Coronary artery (tissue), 2 donors: ENCODE measurements at regions not wholly inside any gene's neighbourhood (a gene's known extent, or its start where the extent isn't known, plus 50 kb on each side); places are given as distances from the start of the nearest gene placed in this dataset.

Experiments used
- DNase-seq: peaks from one replicate; pipeline ENCODE4 v3.0.0-alpha.2; 2017; ENCODE audit warnings: low spot score
- H3K27ac ChIP-seq, 2 donors: fragments of 200-600 bp; sonication (generic); one replicate each; pipeline ENCODE4 v1.5.1; 2016 to 2019
- H3K4me3 ChIP-seq: fragments of 200-600 bp; sonication (generic); 2 replicates; pipeline ENCODE4 v1.5.1; 2016; ENCODE audit warnings: mild to moderate bottlenecking, moderate library complexity
- CTCF ChIP-seq: fragments of 200-600 bp; sonication (generic); IDR thresholded peaks from one replicate; pipeline ENCODE4 v1.5.1; 2019; ENCODE audit warnings: antibody characterized with exemption

- Histone ChIP-seq H3K4me3 (no peak overlapping the region), H3K27ac (no peak overlapping the region)
- DNase-seq: no peak
- no peak for TF ChIP-seq CTCF
These were observed 61.0 kb downstream of the GTPBP8 start for GRCh38 chr3:113051787-113052186.

GRCh38 chr3:113053169-113053568, 62.4 kb downstream of the GTPBP8 start:
- Histone ChIP-seq H3K27ac (no peak overlapping the region), H3K4me3 (no peak overlapping the region)
- no peak for DNase-seq
- TF ChIP-seq CTCF: no peak

- no peak for TF ChIP-seq CTCF
- Histone ChIP-seq H3K4me3 (no peak overlapping the region), H3K27ac (no peak overlapping the region)
- no peak for DNase-seq
These were observed 63.8 kb downstream of the GTPBP8 start for GRCh38 chr3:113054552-113054951.

GRCh38 chr3:113055201-113055600, 64.4 kb downstream of the GTPBP8 start:
- Histone ChIP-seq H3K4me3 (no peak overlapping the region), H3K27ac (no peak overlapping the region)
- TF ChIP-seq CTCF: no peak
- no peak for DNase-seq

GRCh38 chr3:113055961-113056360, 65.2 kb downstream of the GTPBP8 start:
- DNase-seq: no peak
- Histone ChIP-seq H3K4me3 (no peak overlapping the region), H3K27ac (no peak overlapping the region)
- TF ChIP-seq CTCF: no peak

- Histone ChIP-seq H3K27ac (no peak overlapping the region), H3K4me3 (no peak overlapping the region)
- TF ChIP-seq CTCF: no peak
- DNase-seq: no peak
These were observed 66.3 kb downstream of the GTPBP8 start for GRCh38 chr3:113057117-113057516.

GRCh38 chr3:113058188-113058587, 67.4 kb downstream of the GTPBP8 start:
- no peak overlapping the region for H3K27ac ChIP-seq
- no peak for DNase-seq

More at GRCh38 chr3:113058188-113058587, 67.4 kb downstream of the GTPBP8 start:
- no peak for TF ChIP-seq CTCF
- no peak overlapping the region for H3K4me3 ChIP-seq
